ENCODE measurements at regions not wholly inside any gene's neighbourhood (a gene's known extent, or its start where the extent isn't known, plus 50 kb on each side); places are given as distances from the start of the nearest gene placed in this dataset.
"Not testable (repeated sequence)": the region's sequence is repeated elsewhere in the genome, so short reads cannot be mapped to it uniquely, and the experiment has no call there.

- Mint-ChIP-seq H3K36me3 (no peaks in the 10 kb centered on the region), H3K27me3 (no peaks in the 10 kb centered on the region), H3K27ac (no peak overlapping the region)
Observed at GRCh38 chr7:19916046-19916445, 142.6 kb upstream of the TMEM196 start.

GRCh38 chr7:19915596-19915995 is 142.2 kb upstream of the TMEM196 start:
- no peak for ATAC-seq (replicated peaks)
- DNase-seq, result no peak
- no peaks in the 10 kb centered on the region for H3K9me3 Mint-ChIP-seq
- H3K27ac Mint-ChIP-seq, result no peak overlapping the region
- no peaks in the 10 kb centered on the region for H3K36me3 Mint-ChIP-seq
- no peak overlapping the region for H3K4me3 Mint-ChIP-seq
- H3K27me3 Mint-ChIP-seq, result no peaks in the 10 kb centered on the region
- H3K4me1 Mint-ChIP-seq, result no peaks in the 10 kb centered on the region

More at GRCh38 chr7:19916046-19916445, 142.6 kb upstream of the TMEM196 start:
- no peaks in the 10 kb centered on the region for H3K4me1 Mint-ChIP-seq
- ATAC-seq (replicated peaks), result no peak
- H3K4me3 Mint-ChIP-seq, result no peak overlapping the region
- H3K9me3 Mint-ChIP-seq, result no peaks in the 10 kb centered on the region
- no peak for DNase-seq

- H3K4me3 Mint-ChIP-seq, result no peak overlapping the region
- no peaks in the 10 kb centered on the region for H3K27me3 Mint-ChIP-seq
- H3K9me3 Mint-ChIP-seq, result peaks cover 2 to 4% of the 10 kb centered on the region in 2 donors
- H3K27ac Mint-ChIP-seq, result no peak overlapping the region
- no peak for DNase-seq
- H3K36me3 Mint-ChIP-seq, result no peaks in the 10 kb centered on the region
- no peaks in the 10 kb centered on the region for H3K4me1 Mint-ChIP-seq
- ATAC-seq (replicated peaks), result no peak
Observed at GRCh38 chr7:19914866-19915265, 141.4 kb upstream of the TMEM196 start.

GRCh38 chr7:19900118-19900517 is 126.7 kb upstream of the TMEM196 start:
- DNase-seq, result no peak
- H3K27me3 Mint-ChIP-seq, result no peaks in the 10 kb centered on the region
- no peak for ATAC-seq (replicated peaks)
- H3K27ac Mint-ChIP-seq, result no peak overlapping the region
- H3K4me1 Mint-ChIP-seq, result no peaks in the 10 kb centered on the region
- H3K9me3 Mint-ChIP-seq, result peaks cover 8 to 16% of the 10 kb centered on the region in 2 donors
- H3K36me3 Mint-ChIP-seq, result no peaks in the 10 kb centered on the region
- no peak overlapping the region for H3K4me3 Mint-ChIP-seq

GRCh38 chr7:19899529-19899928 is 126.1 kb upstream of the TMEM196 start:
- no peaks in the 10 kb centered on the region for H3K36me3 Mint-ChIP-seq
- peaks cover 7 to 19% of the 10 kb centered on the region in 2 donors for H3K9me3 Mint-ChIP-seq
- H3K4me3 Mint-ChIP-seq, result no peak overlapping the region
- H3K4me1 Mint-ChIP-seq, result no peaks in the 10 kb centered on the region
- no peak for DNase-seq
- no peak overlapping the region for H3K27ac Mint-ChIP-seq
- no peaks in the 10 kb centered on the region for H3K27me3 Mint-ChIP-seq
- ATAC-seq (replicated peaks), result no peak

- not testable (repeated sequence) for H3K4me1 Mint-ChIP-seq; H3K9me3 Mint-ChIP-seq; H3K36me3 Mint-ChIP-seq; H3K27ac Mint-ChIP-seq; ATAC-seq (replicated peaks); H3K4me3 Mint-ChIP-seq; H3K27me3 Mint-ChIP-seq; DNase-seq
Observed at GRCh38 chr7:19882893-19883292, 109.5 kb upstream of the TMEM196 start.

GRCh38 chr7:19872094-19872493 is 98.7 kb upstream of the TMEM196 start:
- no peak overlapping the region for H3K27ac Mint-ChIP-seq
- peaks cover 0 to 1% of the 10 kb centered on the region in 2 donors for H3K9me3 Mint-ChIP-seq
- no peaks in the 10 kb centered on the region for H3K36me3 Mint-ChIP-seq
- peaks cover 0 to 2% of the 10 kb centered on the region in 2 donors for H3K4me1 Mint-ChIP-seq
- H3K4me3 Mint-ChIP-seq, result no peak overlapping the region
- DNase-seq (no peak), ATAC-seq (replicated peaks) (no peak)
- peaks cover 0 to 4% of the 10 kb centered on the region in 2 donors for H3K27me3 Mint-ChIP-seq

GRCh38 chr7:19871102-19871501 is 97.7 kb upstream of the TMEM196 start:
- Mint-ChIP-seq H3K27me3 (peaks cover 0 to 4% of the 10 kb centered on the region in 2 donors), H3K36me3 (no peaks in the 10 kb centered on the region), H3K4me3 (no peak overlapping the region), H3K27ac (no peak overlapping the region), H3K9me3 (peaks cover 0 to 1% of the 10 kb centered on the region in 2 donors), H3K4me1 (peaks cover 0 to 2% of the 10 kb centered on the region in 2 donors)
- no peak for ATAC-seq (replicated peaks)
- DNase-seq, result no peak

- DNase-seq, result no peak
- Mint-ChIP-seq H3K4me1 (peaks cover 0 to 2% of the 10 kb centered on the region in 2 donors), H3K4me3 (no peak overlapping the region), H3K27me3 (peaks cover 0 to 4% of the 10 kb centered on the region in 2 donors), H3K9me3 (peaks cover 0 to 1% of the 10 kb centered on the region in 2 donors), H3K27ac (no peak overlapping the region), H3K36me3 (no peaks in the 10 kb centered on the region)
- no peak for ATAC-seq (replicated peaks)
Observed at GRCh38 chr7:19869979-19870378, 96.6 kb upstream of the TMEM196 start.

GRCh38 chr7:19853261-19853832 is 79.9 kb upstream of the TMEM196 start:
- no peak overlapping the region for H3K4me3 Mint-ChIP-seq

GRCh38 chr7:19852192-19852591 is 78.8 kb upstream of the TMEM196 start:
- no peak for ATAC-seq (replicated peaks)
- H3K4me1 Mint-ChIP-seq, result no peaks in the 10 kb centered on the region
- H3K27me3 Mint-ChIP-seq, result no peaks in the 10 kb centered on the region
- no peaks in the 10 kb centered on the region for H3K36me3 Mint-ChIP-seq
- no peak overlapping the region for H3K4me3 Mint-ChIP-seq
- no peak for DNase-seq
- H3K9me3 Mint-ChIP-seq, result peaks cover 0 to 1% of the 10 kb centered on the region in 2 donors
- no peak overlapping the region for H3K27ac Mint-ChIP-seq

More at GRCh38 chr7:19853261-19853832, 79.9 kb upstream of the TMEM196 start:
- H3K9me3 Mint-ChIP-seq, result peaks cover 0 to 1% of the 10 kb centered on the region in 2 donors
- no peak overlapping the region for H3K27ac Mint-ChIP-seq
- H3K27me3 Mint-ChIP-seq, result no peaks in the 10 kb centered on the region
- no peaks in the 10 kb centered on the region for H3K36me3 Mint-ChIP-seq
- ATAC-seq (replicated peaks) (no peak), DNase-seq (no peak)
- no peaks in the 10 kb centered on the region for H3K4me1 Mint-ChIP-seq

- Mint-ChIP-seq H3K27ac (no peak overlapping the region), H3K9me3 (peaks cover 0 to under 1% of the 10 kb centered on the region in 2 donors), H3K36me3 (no peaks in the 10 kb centered on the region), H3K4me1 (no peaks in the 10 kb centered on the region), H3K27me3 (no peaks in the 10 kb centered on the region), H3K4me3 (no peak overlapping the region)
- no peak for ATAC-seq (replicated peaks)
- DNase-seq, result no peak
Observed at GRCh38 chr7:19851504-19851903, 78.1 kb upstream of the TMEM196 start.

GRCh38 chr7:19834566-19834965 is 61.1 kb upstream of the TMEM196 start:
- H3K36me3 Mint-ChIP-seq, result no peaks in the 10 kb centered on the region

GRCh38 chr7:19830604-19831003 is 57.2 kb upstream of the TMEM196 start:
- no peaks in the 10 kb centered on the region for H3K4me1 Mint-ChIP-seq
- H3K27ac Mint-ChIP-seq, result no peak overlapping the region
- DNase-seq (no peak), ATAC-seq (replicated peaks) (no peak)
- H3K4me3 Mint-ChIP-seq, result no peak overlapping the region
- H3K9me3 Mint-ChIP-seq, result no peaks in the 10 kb centered on the region
- H3K27me3 Mint-ChIP-seq, result no peaks in the 10 kb centered on the region
- no peaks in the 10 kb centered on the region for H3K36me3 Mint-ChIP-seq

More at GRCh38 chr7:19834566-19834965, 61.1 kb upstream of the TMEM196 start:
- ATAC-seq (replicated peaks), result no peak
- no peak for DNase-seq
- H3K27ac Mint-ChIP-seq, result no peak overlapping the region
- peaks cover 5 to 8% of the 10 kb centered on the region in 2 donors for H3K27me3 Mint-ChIP-seq
- no peak overlapping the region for H3K4me3 Mint-ChIP-seq
- peaks cover 0 to 2% of the 10 kb centered on the region in 2 donors for H3K9me3 Mint-ChIP-seq
- no peaks in the 10 kb centered on the region for H3K4me1 Mint-ChIP-seq
